ENCODE measurements at regions not wholly inside any gene's neighbourhood (a gene's known extent, or its start where the extent isn't known, plus 50 kb on each side); places are given as distances from the start of the nearest gene placed in this dataset.

DNA sequence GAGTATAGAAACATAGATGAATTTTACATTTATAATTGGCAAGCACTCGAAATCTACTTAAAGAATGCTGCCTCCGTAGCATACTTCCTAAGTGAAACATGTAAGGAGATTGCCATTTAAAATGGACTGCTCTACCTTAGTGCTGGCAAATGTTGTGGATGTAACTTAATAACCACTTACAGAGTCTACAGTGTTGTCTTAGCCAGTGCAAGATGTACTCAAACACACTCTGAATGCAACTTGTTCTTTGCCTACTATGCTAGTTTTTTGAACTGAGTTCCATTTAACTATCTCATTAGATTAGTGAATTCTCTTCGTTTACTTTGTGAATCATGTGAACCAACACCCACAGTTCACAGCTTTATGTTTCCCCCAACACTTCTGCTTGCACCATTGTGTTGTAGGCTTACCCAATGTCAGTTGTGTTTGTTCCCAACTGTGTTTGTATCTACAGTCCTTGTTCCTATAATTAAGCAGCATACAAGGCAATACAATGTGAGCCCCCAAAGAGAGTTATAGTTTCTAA is 345.5 kb upstream of the LYPLAL1 start:
- no peak for ATAC-seq

DNA sequence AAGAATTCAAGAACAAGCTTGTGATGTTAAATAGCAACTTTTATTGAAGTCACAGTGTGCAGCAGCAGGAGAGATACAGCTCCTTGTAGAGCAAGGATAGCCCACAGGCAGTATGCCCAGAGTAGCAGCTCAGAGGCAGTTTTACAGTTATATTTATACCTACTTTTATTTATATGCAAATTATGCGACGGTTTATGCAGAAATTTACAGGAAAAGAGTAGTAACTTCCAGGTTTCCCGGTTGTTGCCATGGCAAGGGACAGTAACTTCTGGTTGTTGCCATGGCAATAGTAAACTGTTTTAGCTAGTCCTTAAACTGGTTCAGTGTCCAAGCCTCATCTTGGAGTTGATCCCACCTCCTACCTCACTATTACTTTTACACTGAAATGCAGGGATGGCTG is 344.6 kb upstream of the LYPLAL1 start:
- ATAC-seq, result no peak

DNA sequence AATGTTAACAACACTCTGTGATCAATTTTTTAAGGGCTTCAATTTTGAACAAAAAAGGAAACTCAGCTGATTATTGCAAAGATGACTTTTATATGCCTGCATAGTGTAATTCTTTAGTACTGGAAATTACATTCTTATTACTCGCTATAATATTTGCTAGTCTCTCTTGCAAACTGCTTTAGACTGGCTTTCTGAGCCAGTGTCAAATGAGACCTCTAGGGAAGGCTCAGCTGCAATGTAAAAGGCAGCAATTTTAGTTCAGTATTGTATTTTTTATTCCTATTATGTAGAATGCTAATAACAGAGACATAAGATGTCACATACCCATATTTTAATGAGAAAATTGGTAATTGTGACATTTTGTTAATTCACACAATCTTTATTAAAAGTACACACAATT is 338.1 kb upstream of the LYPLAL1 start:
- no peak for ATAC-seq

DNA sequence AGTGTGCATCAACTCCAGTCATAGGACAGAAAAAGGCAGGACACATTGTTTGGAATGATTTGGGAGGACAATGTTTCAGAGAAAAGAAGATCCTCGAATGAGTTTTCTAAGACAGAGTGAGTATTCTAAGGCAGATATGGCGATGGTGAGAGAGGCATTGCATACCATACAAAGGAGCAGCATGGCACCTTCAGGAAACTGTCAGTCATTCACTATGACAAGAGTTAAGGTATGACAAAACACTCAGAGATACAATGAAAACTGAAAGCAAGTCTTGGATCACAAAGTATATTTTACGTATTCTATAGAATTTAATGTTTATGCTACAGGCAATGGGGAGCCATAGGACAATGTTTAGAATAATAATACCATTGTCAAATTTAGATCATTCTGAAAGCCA is 337.4 kb upstream of the LYPLAL1 start:
- no peak for ATAC-seq

DNA sequence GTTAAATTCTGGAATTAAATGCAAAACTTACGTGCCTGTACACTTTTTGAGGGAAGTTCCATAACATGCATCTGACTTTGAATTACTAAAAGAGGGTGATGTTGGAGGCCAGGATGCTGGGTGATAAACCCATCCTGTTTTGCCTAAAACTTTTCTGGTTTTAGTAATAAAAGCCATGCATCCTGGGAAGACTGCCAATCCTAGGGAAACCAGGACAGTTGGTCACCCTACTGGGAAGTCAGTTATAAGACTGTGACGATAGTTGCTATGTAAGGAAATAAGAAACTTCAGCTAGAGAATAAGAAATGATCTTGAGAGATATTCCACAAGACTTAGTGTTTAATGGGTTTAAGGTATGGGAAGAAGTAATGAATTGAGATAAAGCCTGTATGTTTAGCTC is 336.6 kb upstream of the LYPLAL1 start:
- no peak for ATAC-seq

DNA sequence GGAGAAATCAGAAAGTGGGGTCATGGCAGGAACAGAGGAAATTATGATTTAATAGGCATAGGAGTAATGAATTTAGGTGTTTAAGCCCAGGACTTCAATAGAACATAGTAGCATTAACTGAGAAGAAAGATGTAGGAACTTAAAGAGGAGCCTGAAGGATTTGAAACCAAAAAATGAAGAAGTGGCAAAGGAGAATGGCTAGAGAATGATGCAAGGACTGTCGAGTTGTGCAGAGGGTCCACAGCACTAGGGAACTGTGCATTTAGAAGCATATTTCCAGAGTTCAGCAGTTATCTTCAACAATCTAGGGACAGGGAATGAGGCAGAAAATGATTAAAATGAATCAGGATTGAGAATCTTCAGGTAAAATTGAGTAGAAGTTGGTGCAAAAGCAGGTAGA is 328.1 kb upstream of the LYPLAL1 start:
- ATAC-seq, result no peak

DNA sequence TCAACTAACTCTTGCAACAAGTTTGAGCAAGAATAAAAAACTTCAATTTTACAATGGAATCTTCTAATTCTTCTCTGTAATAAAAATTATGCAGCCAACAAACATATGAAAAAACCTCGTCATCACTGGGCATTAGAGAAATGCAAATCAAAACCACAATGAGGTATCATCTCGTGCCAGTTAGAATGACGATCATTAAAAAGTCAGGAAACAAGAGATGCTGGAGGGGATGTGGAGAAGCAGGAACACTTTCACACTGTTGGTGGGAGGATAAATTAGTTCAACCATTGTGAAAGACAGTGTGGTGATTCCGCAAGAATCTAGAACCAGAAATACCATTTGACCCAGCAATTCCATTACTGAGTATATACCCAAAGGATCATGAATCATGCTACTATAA is 327.5 kb upstream of the LYPLAL1 start:
- ATAC-seq, result no peak

DNA sequence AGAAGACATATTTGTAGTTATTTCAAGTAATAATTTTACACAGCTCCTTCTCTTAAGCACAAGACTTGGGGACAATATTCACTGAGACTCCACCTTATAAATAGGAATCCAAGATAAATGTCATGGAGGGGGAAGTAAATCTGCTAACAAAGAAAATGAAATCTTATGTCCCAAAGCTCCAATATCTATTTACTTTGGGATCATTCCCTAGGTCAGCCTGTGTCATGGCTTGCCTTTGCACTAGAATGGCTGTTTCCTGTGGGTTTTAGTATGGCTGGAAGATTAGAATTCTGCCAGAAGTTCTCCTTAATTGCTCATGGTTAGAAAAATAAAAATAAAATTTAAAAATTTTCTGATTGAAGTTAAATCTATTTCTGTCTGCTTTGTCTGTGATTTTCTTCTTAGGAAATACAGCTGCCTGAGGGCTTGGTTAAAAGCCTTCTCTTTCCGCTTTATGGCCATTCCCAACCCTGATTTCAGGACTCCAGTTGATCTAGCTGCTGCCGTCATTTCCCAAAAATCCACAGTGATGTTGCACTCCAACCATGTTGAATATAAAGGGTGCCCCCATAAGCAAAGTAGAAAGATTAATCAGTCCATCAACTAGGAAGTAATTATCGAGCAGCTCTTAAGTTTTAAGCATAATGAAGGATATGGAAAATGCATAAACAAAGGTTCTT is 326.4 kb upstream of the LYPLAL1 start:
- no peak for ATAC-seq

DNA sequence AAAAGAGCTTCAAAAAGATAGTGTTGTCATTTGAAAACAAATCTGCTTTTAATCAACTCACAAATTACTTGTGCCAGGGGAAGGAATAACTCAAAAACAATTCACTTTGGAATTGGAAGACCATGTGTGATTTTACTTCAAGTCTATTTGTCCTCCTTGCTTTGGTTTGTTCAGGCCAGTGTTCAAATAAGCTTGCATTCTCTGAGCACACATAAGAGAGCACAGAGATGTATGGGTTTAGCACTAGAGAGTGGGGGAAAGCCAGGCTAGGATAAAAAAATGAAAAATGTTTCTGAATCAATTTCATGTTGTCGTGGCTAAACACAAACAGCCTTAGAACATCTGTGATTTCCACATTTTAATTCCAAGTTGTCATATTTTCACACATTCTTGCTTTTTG is 325.7 kb upstream of the LYPLAL1 start:
- no peak for ATAC-seq

DNA sequence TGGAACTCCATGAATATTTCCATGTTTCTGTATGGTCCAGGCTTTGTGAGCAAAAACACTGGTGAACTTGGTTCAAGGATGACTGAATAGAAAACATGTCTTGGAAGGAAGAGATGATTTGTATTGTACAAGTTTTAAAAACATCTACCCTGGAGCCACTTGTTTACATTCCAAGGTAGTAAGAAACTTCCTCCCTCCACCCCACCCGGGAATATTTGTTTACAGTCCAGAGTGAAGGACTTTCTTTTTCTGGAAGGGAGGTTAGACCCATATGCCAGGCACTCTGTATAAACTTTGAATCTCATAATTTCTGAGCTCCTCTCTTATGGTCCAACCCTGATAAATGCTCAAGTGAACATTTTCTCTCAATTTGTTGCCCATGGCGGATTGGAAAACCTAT is 323.3 kb upstream of the LYPLAL1 start:
- no peak for ATAC-seq

DNA sequence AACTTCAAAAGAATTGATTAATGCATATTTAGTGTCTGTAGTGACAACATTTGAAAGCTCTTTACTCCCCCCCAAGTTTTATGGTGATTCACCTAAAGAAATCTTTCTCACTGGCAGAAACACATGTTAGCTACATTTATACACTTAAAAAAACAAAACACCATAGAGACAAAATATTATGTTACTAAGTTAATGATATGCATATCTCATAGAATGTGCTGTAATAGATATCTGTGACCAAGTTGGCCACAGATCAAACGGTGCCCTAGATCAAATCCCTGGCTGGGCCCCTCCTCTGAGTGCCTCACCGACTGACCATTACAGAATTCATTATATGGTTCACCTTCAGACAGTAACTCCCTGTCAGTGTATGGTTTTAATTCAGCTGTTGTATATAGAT is 322.1 kb upstream of the LYPLAL1 start:
- ATAC-seq, result no peak

DNA sequence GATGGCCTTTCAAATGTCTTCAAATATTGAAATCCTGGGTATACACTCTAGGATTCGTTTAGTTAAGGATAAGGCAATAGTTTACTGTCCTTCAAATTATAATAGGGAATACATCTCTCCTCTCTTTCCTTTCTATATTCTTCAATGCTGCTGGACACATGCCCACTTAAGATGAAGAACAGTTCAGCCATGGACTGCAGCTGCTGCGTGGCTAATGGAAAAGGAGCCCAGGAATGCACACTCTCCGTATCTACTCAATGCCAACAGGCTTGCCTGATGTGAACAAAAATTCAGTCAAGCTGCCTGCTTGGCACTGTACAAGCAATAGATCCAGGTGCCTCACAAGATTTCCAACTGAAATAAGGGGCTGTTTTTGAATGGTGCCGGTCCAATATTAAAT is 321.2 kb upstream of the LYPLAL1 start:
- no peak for ATAC-seq

DNA sequence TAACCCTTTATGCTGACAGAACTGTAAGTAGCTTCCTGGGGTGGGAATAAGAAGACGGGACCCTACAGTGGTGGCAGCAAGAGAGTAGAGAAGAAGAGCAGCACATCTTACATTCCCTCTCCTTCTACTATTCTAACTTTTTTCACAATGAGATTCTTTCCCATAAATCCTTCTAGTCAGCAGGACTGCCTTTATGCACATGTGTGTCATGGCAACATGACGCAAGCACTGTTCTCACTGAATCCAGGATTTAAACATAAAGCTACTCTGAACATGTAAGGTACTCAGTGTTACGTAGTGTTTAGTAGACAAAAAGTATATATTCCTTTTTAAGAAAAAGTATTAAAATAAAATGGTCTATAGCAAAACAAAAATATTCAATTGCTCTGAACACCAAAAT is 309.7 kb upstream of the LYPLAL1 start:
- no peak for ATAC-seq

DNA sequence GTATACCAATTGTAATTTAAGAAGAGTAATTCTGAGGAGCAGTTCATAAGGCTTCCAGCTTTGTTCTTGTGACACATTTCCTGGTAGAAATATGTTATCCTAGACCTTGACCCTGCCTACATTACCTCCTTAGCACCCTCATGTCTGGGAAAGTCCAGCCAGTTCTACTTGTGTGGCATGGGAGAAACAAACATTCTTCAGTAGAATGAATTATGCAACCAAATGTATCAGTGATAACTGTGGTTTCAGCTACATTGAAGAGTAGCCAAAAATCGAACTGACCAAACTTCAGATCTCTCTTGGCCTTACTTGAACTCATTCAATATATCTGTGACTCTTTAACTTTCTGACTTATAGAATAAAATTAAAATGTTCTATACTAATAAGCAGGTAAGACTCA is 308.1 kb upstream of the LYPLAL1 start:
- ATAC-seq, result no peak

DNA sequence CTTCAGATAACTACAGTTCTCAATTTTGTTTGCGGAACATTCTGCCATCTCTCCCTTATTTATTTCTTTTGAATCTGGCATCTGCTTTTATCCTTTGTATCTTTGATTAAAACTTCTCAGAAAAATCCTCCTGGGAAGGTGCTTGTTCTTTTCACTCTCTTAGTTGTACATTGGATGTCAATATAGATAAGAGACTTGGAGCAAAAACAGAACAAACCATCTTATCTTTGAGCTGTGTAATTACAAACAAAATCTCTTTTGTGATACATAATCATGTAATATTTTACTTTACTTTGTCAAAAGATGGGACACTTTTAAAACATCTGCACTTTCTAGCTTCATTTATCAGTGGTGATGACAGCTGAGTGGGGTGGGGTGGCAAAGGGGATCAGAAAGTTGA is 307.2 kb upstream of the LYPLAL1 start:
- no peak for ATAC-seq

DNA sequence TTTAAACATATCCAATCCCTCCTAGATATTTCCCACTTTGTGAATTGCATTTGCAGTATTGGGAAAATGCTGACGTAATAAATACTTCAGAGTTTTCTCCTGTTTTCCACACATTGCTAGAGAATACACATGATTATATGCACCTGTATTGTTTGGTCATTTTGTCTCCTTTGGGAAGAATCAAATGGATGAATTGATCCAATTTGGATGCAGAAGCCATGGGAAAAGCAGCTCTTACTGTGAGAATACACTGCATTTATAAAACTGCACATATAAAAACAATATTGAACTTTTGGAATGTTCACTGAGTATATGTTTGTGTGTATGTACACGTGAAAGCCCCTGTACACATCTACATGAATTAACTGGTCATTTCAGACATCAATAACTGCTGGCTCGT is 306.6 kb upstream of the LYPLAL1 start:
- no peak for ATAC-seq

DNA sequence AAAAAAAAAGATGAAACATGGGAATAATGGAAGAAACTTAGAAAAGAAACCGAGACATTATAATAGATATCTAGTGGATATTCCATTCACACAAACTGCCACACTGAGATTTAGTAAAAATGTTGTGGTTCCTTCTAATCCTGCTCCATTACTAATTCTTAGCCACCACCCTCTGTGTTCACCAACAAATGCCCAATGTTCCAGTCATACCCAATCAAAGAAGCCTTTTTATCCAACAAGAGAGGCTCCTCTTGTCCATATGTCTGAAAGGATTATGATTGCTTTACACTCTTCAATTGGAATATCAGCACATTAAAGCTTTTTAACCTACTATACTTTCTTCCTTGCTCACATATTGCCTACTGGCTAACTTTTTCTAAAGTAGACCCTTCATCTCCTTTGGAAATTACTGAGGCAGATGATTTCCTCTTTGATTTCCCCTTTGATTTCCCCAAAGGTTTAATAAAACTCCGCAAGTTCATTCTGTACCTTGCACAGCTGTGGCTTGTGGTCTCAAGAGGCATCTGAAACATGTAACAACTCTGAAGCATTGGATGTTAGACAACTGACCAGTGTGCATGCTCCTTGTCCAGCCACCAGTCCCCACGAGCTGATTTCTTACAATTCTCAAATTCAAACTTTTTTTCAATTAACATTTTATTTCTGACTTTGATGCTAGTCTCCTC is 305.6 kb upstream of the LYPLAL1 start:
- ATAC-seq, result no peak

DNA sequence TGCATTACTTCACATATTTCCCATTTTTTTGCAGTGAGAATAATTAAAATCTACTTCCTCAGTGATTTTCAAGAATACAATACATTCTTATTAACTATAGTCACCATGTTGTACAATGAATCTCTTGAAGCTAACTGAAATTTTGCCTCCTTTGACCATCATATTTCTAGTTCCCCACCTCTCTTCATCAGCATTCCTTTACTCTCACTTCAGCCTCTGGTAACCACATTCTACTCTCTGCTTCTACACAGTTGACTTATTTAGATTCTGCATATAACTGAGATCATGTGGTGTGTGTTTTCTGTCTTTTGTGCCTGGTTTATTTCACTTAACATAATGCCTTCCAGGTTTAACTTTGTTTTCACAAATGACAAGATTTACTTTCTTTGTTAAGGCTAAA is 304.4 kb upstream of the LYPLAL1 start:
- ATAC-seq, result no peak

DNA sequence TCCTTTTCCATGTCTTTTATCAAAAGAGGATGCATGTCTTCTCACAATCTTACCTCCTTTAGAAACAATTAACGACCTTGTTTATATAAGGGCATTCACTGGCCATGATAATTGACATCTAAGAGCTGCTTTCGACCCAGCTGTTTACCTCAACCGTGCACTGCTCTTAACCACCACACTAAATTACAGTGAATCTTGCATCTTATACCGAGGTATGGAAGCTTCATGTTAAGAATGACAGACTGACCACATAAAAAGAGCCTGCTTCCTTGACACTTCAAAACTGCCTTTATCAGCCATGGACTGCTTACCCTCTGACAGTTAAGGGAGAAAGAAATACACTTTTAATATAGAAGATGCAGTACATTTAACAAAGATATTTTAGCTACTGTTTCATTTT is 301.7 kb upstream of the LYPLAL1 start:
- no peak for ATAC-seq

DNA sequence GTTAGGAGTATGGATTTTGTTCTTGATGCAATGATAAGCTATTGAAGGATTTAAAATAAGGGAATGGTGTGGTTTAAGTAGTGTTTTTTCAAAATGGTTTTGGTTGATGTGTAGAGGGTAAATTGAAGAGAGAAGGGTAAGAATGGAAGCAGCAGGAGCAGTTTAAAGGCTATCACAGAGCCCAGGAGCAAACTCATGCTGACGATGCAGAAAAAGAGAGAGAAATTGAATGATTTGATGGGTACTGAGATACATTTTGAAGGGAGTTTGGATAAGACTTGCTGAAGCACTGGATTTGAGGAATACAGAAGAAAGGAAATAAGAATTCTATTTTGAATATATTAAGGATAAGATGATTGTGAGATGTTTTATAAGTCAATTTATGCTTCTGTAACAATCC is 300.8 kb upstream of the LYPLAL1 start:
- ATAC-seq, result no peak

DNA sequence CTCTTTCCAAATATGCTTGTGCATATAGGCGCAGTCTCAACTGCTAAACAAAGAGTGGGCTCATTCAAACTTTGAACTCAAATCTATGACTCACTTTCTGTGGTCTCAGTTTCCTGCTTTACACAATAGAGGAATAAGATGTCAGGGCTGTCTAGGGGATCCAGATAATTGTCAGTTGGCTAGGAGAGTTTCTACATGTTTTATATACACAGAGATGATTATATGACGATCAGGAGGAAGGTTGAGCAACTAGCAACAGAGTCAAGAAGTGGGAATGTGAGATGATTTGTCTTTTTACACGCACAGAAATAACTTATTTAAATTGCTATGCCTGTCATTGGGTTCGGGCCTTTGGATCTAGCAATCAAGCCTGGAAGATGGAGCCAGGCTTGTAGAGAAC is 299.4 kb upstream of the LYPLAL1 start:
- ATAC-seq, result no peak

DNA sequence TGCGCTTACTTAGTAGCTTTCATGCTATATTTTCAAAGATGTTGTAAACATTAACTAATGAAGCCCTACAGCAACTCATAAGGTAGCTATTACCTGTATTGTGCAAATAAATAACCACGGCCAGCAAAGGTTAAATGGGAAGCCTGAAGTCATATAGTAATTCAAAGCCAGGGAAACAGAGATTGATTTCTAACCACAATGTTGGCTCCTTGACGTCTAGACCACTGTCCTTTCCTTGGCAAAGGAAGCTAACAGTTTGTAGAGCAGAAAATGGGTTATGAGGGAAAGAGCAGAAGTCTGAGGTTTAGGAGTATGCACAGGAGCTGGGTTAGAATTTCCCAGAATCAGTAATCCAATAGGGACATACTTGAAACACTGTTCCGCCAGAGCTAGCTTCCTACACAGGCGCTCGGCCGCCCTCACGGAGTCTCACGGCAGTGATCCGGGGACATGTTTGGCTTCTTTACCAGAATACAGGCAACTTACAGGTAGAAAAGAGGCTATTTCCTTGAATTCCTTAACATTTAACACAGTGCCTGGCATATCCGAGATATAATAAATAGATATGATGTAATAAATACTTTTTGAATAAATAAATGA is 298.8 kb upstream of the LYPLAL1 start:
- no peak for ATAC-seq

DNA sequence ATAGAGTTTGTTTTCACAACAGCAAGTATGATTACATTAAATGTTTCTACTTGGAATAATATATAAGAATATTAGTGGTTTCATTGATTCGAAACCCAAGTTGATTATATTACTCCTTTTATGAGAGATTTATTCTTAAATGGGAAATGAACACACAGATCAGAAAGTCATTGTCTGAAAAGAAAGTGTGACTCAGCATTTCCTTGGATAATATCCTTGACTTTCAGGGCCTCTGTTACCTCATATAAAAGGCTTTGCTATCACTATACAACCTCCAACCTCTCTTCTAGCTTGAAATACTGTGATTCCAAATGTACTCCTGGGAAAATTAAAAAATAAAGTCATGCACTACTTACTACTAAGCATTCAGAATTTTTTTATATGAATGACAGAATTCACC is 295.3 kb upstream of the LYPLAL1 start:
- ATAC-seq, result no peak

DNA sequence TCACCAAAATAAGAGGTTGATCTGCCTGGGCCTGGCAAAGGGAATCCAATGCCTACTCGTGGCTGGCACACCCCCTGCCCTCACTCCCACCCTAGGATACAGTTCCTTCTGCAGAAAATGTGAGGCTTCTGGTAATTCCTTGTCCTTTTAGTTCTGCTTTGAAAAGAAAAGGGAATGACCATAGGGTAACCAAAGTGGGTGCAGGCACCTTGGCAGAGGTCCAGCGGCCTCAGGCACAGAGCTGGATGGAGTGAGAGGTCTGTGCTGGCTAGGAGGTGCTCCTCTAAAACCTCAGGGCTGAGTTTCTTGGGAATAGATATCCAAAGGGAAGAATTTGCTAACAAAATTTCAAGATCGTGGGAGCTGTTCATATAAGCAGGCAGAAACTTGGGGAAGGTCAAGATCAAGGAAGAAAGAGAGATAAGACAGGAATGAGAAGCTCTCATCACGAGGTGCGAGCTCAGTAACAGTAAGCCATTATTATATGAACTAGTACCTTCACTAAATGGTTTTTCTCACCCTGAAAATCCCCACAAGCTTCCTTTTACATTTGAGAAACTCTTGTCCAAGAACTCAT is 293.1 kb upstream of the LYPLAL1 start:
- no peak for ATAC-seq

Measured in activated CD4-positive, CD25-positive, alpha-beta regulatory T cell treated with anti-CD3 and anti-CD28 coated beads, Interleukin-2, amount 50 U/mL, for 24 hours (primary cell).